Sigmoid colon (tissue), 4 donors: ENCODE measurements at regions not wholly inside any gene's neighbourhood (a gene's known extent, or its start where the extent isn't known, plus 50 kb on each side); places are given as distances from the start of the nearest gene placed in this dataset.

ENCODE experiments used
- EP300 ChIP-seq, 4 donors: sonication (generic); formaldehyde crosslinking; IDR thresholded peaks; one replicate each; pipeline ENCODE4 v1.6.1; 2017; ENCODE audit warnings: antibody characterized with exemption in 4 of 4
- POLR2A ChIP-seq, 2 donors: fragments of 450-650 bp; IDR thresholded peaks; one replicate each; pipeline ENCODE4 v1.6.1; 2016; ENCODE audit warnings: antibody characterized with exemption in 2 of 2, mild to moderate bottlenecking in 2 of 2, moderate library complexity in 2 of 2
- POLR2AphosphoS5 ChIP-seq, 4 donors: sonication (generic); formaldehyde crosslinking; IDR thresholded peaks; one replicate each; pipeline ENCODE4 v1.6.1; 2017; ENCODE audit warnings: antibody characterized with exemption in 4 of 4
- TF ChIP-seq, protein P1 (sequence below), 4 experiments: fragments of 450-650 bp in 3 of 4; fragments of 200-600 bp in 1 of 4; IDR thresholded peaks; one replicate each; pipeline ENCODE4 v1.5.1; 2016 to 2019; ENCODE audit warnings: antibody characterized with exemption in 4 of 4, mild to moderate bottlenecking in 3 of 4, moderate library complexity in 2 of 4

DNA sequence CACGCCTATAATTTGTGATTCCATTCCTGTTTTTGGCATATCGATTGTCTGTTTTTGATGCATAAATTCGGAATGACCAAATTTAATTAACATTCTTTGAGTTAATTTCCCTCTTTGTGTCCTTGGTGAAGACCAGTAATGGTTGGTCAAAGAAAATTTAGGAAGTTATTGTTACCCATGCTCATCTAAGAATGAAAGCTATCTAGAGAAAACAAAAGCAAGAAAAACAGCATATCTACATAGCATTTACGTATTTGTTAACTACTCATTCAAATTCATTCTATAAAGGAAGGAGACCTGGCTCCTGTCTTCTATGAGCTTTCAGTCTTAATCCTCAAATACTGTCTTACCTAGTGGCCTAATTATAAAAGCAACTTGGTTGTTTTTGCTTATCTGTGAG, 59.2 kb upstream of the CHST9 start:
- TF ChIP-seq EP300 (IDR thresholded peaks at IDR 0.05) (no peak), POLR2AphosphoS5 (IDR thresholded peaks at IDR 0.05) (no peak), POLR2A (IDR thresholded peaks at IDR 0.05) (no peak)
- TF ChIP-seq, protein P1, sequence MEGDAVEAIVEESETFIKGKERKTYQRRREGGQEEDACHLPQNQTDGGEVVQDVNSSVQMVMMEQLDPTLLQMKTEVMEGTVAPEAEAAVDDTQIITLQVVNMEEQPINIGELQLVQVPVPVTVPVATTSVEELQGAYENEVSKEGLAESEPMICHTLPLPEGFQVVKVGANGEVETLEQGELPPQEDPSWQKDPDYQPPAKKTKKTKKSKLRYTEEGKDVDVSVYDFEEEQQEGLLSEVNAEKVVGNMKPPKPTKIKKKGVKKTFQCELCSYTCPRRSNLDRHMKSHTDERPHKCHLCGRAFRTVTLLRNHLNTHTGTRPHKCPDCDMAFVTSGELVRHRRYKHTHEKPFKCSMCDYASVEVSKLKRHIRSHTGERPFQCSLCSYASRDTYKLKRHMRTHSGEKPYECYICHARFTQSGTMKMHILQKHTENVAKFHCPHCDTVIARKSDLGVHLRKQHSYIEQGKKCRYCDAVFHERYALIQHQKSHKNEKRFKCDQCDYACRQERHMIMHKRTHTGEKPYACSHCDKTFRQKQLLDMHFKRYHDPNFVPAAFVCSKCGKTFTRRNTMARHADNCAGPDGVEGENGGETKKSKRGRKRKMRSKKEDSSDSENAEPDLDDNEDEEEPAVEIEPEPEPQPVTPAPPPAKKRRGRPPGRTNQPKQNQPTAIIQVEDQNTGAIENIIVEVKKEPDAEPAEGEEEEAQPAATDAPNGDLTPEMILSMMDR (IDR thresholded peaks at IDR 0.05), result no peak
